ENCODE measurements at regions not wholly inside any gene's neighbourhood (a gene's known extent, or its start where the extent isn't known, plus 50 kb on each side); places are given as distances from the start of the nearest gene placed in this dataset.
"Not testable (repeated sequence)": the region's sequence is repeated elsewhere in the genome, so short reads cannot be mapped to it uniquely, and the experiment has no call there.

DNA sequence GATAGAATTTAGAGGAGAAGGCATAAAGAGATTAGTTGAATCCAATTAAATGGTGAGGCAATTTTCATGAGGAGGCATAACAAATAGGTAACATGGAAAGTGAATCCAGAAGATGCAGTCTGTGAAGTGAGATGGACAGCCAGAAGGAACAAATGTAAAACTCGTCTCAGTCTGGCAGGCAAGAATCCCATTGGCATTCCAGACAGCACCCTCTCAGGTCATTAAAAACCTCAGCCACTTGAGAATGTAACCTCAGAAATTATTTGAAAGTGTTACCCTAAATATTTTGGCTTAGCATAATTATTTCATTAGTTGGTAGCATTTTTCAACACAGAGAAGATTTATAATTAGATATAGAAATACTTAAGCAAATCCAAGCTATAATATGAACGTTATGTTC is 342.3 kb downstream of the LRRC3B start:
- no peak for DNase-seq

DNA sequence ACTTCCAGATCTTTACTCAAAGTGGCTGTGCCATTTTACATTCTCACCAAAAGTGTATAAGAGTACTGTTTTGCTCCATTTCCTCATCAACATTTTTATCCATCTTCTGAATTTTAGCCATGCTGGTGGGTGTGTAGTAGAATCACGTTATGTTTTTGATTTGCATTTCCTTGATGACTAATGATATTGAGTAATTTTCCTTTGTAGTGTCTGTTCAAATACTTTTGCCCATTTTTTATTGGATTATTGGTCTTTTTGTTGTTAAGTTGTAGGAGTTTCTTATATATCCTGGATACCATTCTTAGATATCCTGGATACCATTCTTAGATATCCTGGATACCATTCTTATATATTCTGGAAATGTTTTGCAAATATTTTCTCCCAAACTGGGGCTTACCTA is 344.9 kb downstream of the LRRC3B start:
- no peak for DNase-seq

- peak; percentile 53 for DNase-seq
Measured at GRCh38 chr3:26984416-26985390, 362.1 kb downstream of the LRRC3B start.

DNA sequence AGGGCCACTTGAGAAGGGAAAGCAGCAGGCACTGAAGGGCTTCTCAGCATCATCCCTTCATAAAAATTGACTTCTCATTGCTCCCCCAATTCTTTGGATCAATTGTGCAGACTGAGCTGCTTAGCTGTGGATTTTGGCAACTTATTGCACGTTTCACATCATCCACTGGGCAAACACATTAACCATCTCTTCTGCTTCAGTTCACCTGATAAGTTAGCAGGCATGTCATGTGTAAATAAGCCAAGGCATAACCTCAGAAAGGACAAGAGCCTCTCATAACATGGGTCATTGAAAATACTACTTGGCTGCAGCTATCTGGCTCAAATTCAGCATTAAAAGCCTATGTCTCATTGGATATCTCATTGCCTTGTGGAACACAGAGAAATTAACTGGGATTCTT is 366.5 kb downstream of the LRRC3B start:
- no peak for DNase-seq

DNA sequence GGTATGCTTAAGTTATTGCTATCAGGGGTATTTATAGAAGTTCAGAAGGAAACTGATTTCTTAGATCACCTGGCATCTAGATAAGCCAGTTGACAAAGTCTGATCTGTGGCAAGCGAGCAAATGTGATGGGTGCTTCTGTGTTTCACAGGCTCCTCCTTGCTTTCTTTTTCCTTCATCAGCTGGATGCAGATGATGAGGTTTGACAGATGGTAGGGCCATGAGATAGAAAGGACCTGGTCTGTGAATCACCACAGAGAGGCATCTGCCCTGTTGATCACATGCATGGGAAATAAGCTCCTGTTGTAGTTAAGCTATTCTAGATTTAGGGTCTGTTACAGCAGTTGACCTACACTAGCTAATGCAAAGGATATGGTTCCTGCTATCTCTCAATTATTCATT is 372.0 kb downstream of the NEK10 start:
- DNase-seq, result no peak

DNA sequence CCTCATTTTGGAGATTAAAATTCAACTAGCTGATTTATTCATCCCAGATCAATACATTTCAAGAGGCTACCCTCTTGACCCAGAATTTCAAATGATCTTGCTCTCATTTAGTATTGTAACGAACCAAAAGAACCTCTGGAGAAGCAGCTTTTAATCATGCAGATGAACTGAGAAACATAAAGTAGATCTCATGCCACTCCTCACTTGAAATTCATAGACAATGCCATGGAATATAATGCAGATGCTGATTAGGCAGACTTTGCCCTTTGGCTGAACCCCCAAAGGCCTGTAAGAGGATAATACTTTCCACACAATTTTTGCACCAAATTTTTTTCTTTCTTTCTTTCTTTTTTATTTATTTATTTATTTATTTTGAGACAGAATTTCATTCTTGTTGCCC is 358.3 kb downstream of the NEK10 start:
- peak; percentile 18 for DNase-seq

GRCh38 chr3:27022096-27022761 is 347.0 kb downstream of the NEK10 start:
- DNase-seq, result no peak

GRCh38 chr3:27024493-27024892 is 344.7 kb downstream of the NEK10 start:
- DNase-seq, result no peak

GRCh38 chr3:27025718-27026117 is 343.5 kb downstream of the NEK10 start:
- peak; percentile 11 for DNase-seq

DNA sequence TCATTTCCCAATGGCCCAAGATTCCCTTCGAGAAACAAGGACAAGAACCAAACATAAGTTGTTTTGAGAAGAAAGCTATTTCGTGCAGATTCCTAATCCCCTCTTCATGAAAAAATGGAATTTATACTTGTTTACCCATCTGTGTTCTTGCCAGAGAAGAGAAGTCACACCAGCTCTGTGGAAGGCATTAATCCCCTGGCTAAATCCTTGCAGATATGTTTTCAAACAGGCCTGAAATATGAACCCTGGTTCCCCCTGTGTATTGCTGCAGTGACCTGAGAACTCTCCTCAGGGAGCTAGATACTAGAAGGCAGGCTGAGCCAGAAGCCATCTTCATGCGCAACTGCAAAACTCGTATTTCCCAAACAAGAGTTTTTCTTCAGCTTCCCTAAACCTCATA is 337.7 kb downstream of the NEK10 start:
- peak; percentile 72 for DNase-seq

GRCh38 chr3:27034255-27034654 is 334.9 kb downstream of the NEK10 start:
- DNase-seq, result no peak

- DNase-seq, result no peak
Measured at GRCh38 chr3:27040674-27041073, 328.5 kb downstream of the NEK10 start.

DNA sequence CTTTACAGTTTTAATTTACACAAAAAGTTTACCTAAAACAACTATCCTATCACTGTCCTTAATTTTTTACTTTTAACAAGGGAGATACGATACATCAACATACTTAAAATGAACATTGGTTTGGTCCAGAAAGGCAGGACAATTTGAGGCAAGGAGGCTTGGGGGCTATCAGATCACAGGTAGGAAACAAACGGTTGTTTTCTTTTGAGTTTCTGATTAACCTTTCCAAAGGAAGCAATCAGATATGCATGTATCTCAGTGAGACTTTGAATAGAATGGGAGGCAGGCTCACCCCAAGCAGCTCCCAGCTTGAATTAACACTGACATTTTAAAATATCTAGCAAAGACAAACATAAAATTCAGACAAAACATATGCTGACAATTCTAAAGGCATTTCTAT is 326.6 kb downstream of the NEK10 start:
- DNase-seq, result not testable (repeated sequence)

DNA sequence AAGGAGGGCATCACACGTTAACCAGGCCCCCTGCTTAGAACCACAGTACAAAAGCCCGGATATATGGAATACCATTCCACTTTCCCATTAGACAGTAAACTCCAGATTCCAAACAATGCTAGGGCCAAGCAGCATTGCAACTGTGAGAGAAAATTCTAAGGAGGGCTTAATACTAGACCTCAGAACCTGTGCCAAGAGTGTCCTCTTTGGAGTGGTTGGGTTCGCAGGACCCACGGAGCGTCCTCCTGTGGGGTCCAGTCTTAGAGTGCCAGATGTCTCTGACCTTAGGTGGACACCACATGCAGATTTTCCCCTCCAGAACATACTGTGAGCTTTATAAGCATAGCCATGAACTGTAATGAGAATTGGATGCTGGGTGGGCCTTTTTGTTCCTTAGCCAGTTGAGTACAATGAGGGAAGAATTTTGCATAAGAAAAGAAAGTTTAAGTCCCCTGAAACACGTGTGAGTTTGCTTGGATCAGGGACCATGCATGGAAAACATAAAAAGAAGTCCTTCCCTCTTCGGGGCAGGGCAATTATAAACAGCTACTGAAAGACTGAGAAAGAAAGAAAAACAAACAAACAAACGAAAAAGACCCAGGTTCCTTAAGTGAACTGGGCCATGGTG is 325.7 kb downstream of the NEK10 start:
- no peak for DNase-seq

GRCh38 chr3:27044931-27045481 is 324.2 kb downstream of the NEK10 start:
- DNase-seq, result no peak

- peak; percentile 57 for DNase-seq
Measured at GRCh38 chr3:27046351-27046750, 322.8 kb downstream of the NEK10 start.

DNA sequence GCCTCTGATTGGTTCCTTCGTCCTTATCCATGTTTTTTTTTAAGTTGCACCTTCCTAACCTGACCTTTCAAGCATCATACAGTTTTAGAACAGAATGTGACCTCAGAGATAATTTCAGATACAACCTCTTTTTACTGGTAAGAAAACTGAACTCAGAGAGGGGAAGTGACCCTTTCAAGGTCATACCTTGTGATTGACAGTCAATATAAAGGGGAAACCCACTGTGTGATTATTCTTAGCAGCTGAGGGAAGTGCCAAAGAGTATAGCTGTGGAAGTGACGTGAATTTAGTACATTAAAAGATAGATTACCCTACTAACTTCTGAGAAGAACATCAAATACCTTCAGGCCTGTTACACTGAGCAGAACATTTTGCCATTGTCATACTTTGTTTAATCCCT is 319.4 kb downstream of the NEK10 start:
- no peak for DNase-seq

DNA sequence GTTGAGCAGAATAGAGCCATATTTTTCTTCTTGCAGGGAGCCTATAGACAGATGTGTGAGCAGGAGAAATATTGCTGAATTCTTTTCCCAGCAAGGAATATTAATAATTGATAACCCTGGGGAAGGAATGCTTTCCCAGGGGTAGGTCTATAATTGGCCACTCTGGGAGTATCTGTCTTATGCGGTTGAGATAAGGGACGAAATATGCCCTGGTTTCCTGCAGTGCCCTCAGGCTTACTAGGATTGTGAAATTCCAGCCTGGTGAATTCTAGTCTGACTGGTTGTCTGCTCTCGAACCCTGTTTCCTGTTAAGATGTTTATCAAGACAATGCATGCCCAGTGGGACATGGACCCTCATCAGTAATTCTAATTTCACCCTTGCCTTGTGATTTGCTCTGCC is 317.7 kb downstream of the NEK10 start:
- not testable (repeated sequence) for DNase-seq

DNA sequence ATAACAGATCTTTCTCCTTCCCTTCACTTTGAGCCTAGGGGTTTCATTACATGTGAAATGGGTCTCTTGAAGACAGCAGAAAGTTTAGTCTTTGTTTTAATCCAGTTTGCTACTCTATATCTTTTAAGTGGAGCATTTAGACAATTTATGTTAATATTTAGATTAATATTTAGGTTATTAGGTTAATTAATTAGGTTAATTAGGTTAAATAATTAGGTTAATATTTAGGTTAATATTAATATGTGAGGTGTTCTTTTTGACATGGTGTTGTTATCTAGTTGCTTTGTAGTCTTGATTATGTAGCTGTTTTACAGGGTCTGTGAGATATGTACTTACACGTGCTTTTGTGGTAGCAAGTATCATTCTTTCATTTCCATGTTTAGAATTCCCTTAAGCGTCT is 312.9 kb downstream of the NEK10 start:
- DNase-seq, result no peak

- no peak for DNase-seq
Measured at GRCh38 chr3:27059489-27059888, 309.7 kb downstream of the NEK10 start.
